NCI-H748 (cell line): ENCODE measurements at regions not wholly inside any gene's neighbourhood (a gene's known extent, or its start where the extent isn't known, plus 50 kb on each side); places are given as distances from the start of the nearest gene placed in this dataset.
"Not testable (repeated sequence)": the region's sequence is repeated elsewhere in the genome, so short reads cannot be mapped to it uniquely, and the experiment has no call there.

ENCODE experiments used
- DNase-seq: peaks from one replicate; lab custom pipeline; 2025; ENCODE audit not compliant: unreplicated experiment; lab: John Stamatoyannopoulos, UW

DNA sequence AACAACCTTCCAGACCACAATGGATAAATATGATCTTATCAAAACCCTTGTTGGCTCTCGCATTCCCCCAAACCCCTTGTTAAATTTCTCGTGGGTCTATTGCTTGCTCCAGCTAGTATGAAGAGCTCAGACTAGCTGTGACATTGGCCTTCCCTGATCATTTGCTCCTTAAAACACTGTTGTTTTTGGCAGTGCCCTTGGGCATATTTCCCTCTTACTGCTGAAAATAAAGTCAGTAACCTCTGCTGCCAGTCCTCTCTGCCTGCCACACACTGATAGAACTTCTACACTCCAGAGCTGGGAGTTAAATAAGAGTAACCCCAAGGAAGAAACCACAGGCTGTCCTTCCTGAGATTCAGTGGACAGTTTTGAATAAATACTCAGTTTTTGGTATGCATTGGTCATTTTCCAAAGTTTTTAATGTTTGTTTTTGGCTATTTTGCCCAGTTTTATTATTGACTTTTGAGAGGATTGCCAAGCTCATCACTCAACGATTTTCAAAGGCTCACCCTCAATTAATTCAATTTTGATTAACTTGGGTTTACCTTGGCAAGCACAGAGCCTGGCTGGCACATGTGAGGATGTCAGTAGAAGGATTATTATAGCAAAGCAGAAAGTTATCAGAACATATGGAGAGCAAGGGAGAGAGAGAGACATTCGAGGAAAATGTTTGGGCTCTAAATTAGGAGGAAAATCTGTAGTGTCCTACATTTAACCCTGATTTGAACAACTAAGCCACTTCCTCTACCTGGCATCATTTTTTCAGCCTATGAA, 84.3 kb upstream of the SYN3 start:
- no peak for DNase-seq

DNA sequence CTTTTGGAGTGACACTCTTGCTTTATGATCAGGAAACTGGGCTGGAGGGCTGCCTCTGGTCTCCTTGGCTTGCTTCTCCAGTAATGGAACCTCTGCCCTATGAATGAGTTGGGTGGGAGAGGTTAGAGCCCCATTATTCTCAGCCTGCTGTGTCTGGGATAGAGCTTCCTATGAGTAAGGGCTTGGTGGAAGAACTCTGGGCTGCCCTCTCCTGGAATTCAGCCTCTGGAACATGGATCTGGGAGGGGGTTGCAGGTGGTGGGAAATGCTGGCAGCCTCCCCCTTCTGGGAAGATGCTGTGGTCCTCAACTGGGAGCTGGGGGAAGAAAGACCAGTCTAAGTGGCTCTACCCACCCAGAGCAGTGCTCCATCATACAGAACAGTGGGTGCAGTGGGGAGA, 81.8 kb upstream of the SYN3 start:
- DNase-seq, result no peak

DNA sequence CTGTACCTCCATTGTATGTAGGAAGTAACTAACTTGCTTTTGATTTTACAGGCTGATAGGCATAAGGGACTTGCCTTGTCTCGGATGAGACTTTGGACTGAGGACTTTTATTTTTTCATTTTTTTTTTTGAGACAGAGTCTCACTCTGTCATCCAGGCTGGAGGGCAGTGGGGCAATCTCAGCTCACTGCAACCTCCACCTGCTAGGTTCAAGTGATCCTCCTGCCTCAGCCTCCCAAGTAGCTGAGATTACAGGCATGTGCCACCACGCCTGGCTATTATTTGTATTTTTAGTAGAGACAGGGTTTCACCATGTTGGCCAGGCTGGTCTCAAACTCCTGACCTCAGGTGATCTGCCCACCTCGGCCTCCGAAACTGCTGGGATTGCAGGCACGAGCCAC, 80.2 kb upstream of the SYN3 start:
- not testable (repeated sequence) for DNase-seq

DNA sequence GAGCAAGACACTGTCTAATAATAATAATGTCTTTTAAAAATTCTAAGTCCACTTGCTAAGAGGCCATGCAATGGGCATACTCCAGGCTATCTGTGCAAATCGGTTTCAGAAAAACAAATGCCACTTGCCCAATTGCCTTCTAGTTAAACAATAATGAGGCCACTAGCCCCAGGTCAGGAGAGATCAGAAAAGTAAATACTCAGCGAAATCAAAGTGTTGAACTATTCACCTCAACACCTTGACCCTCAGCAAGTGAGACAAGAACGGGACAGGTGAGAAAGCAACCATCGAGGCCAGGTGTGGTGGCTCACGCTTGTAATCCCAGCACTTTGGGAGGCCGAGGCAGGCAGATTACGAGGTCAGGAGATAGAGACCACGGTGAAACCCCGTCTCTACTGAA, 72.3 kb upstream of the SYN3 start:
- DNase-seq, result no peak

DNA sequence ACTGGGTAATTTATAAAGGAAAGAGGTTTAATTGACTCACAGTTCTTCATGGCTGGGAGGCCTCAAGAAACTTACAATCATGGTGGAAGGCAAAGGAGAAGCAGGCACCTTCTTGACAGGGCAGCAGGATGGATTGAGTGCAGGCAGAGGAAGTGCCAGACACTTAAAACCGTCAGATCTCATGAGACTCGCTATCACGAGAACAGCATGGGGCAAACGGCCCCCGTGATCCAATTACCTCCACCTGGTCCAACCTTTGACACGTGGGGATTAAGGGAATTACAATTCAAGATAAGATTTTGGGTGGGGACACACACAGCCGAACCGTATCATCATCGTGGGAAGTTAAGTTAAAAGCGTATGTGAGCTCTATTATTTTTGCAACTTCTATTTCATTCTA, 71.4 kb upstream of the SYN3 start:
- DNase-seq, result no peak

DNA sequence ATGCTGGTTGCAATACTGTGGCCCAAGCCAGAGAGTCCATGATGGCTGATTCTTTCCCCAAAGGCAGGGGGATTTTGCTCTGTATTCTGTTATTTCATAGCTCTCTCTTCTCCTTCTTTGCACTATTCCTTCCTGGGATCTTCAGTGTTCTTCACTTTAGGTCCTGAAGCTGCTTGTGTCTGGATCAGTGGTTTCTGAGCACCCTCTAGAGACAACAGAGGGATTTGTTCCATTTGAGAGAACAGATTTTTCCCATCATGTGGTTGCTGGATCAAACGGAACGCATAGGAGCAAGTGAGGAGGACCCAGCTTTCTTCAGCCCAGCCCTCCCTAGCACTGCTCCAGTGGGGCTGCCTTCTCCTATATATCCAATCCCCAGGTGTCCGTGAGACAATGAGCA, 68.7 kb upstream of the SYN3 start:
- peak; percentile 16 for DNase-seq

DNA sequence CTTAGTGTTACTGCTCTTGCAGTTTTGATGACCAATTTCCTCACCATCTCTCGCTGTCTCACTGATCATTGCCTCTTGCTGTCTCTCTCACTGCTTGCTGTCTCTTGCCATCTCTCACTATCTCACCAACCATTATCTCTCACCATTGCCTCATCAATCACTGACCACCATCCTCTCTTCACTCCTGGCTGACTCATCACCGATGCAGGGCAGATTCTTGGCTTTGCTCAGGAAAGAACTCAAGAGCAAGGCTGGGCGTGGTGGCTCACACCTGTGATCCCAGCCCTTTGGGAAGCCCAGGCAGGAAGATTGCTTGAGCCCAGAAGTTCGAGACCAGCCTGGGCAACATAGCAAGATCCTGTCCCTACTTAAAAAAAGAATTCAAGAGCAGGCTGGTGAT, 66.3 kb upstream of the SYN3 start:
- DNase-seq, result no peak

DNA sequence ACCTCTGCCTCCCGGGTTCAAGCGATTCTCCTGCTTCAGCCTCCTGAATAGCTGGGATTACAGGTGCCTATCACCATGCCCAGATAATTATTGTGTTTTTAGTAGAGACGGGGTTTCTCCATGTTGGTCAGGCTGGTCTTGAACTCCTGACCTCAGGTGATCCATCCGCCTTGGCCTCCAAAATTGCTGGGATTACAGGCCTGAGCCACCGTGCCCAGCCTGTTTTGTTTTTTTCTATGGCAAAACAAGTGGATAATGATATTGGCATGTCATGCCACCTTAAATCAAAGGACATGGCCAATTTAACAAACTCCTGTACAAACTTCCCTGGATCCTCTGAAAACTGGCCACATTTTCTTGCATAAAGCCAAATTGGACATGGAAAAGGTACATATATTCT, 64.3 kb upstream of the SYN3 start:
- not testable (repeated sequence) for DNase-seq

DNA sequence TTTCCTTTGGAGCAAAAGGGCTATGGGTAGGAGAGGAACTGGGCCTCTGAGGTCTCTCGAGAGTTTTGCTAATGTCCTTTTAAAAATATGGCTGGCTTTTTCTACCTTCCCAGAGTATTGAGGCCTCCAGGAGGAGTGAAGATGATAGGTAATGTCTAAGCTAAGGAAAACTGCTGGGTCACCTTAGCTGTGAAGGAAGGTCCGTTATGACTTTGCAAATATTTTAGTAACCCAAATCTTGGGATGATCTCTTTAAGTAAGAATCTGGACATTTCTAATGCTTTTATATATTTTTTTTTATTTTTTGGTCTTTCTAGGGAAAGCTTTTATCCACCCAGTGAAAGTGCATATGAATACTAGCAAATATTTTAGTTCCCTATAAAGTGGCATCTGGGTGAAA, 60.9 kb upstream of the SYN3 start:
- no peak for DNase-seq

DNA sequence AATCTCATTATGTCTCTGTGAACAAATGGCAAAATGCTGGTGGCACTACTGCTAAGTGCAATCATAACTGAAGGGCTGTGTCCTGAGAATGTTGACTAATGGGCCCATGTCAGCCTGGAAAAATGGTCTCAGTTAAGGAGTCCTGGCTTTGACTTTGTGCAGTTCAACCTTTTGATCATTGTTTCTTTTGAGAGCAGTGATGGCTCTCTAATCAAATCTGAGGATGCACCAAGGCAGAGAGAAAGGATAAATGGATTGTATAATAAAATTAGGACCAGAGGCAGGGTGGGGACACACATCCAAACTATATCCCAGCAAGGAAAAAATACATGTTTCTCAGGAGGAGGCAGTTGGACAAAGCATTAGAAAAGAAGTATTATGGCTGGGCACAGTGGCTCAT, 59.6 kb upstream of the SYN3 start:
- DNase-seq, result no peak

DNA sequence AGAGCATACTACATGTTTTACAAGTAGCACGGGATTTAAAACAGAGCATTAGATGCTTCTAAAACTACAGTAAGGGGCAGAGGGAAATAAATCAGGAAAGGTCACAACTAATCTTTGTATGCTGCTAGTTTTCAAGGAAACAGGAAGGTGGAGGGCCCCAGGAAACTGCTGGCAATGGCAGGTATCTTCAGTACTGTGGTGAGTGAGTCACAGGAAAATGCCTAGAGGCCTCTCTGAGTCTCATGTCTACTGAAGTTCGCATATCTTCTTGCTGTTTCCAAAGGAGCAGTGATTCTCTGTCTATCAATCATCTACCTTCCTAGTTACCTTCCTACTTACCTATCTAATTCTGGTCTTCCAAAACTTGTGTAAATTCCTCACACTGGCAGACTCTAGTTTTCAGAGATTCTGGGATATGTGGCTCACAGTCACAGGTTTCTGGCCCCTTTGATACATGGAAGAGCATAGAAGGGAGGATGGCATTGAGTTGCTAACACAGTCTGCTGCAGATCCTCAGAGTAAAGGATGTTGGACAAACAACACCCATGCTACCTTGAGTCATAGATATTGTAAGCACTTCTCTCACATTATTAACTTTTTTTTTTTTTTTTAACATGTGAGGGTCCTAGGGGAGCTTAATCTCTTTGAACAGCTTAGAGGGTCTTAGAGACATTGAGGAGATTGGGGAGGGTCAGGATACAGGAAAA, 58.8 kb upstream of the SYN3 start:
- no peak for DNase-seq

DNA sequence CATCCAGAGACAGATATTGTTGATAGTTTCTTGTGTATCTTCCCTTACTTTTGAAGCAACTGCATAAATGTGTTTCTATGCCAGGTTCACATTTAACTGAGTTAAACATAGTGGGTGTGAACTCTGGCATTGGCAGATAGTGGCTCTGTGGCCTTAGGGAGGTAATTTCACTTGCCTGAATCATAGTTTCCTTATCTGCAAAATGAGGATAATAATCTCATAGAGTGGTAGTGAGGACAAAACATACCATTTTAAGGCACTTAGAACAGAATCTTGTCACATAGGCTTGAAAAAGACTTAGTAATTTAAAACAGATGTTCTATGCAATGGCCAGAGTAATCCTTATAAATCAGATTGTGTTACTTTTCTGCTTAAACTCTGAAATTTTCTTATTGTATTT, 56.4 kb upstream of the SYN3 start:
- no peak for DNase-seq

DNA sequence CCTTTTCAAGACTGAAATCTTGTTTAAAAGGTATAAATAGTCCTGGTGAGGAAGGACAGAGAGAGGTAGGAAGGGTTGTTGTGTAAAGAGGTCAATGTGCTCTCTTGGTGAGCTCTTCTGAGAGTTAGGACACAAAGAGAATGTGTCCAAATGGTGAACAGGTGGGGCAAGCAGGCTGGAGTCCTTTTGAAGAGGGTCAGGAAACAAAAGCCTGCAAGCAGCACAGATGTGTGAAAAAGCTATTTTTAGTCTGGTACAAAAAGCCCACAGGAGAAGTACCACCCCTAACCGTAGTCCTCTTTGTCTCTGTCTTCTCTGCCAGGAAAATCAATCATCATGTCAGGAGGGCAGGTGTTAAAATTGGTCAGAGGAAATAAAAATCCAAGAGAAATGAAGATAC, 54.4 kb upstream of the SYN3 start:
- DNase-seq, result peak; percentile 88

DNA sequence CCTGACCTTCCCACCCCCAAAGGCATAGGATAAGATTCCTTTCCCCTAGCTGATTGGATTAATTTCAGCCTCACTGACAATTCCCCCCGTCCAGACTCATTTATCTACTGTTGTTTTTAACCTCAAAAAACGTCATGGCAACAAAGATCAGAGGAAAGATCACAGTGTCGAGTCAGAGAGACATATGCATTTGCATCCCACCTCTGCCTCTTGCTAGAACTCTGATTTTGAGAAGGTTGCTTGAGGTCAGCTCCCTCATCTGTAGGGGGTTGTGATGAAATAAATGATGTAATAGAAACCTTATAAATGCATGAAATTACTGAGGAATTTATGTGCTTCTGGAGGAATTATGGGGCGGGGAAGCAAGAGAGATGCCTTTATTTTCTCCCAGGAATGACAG, 53.3 kb upstream of the SYN3 start:
- DNase-seq, result peak; percentile 7

DNA sequence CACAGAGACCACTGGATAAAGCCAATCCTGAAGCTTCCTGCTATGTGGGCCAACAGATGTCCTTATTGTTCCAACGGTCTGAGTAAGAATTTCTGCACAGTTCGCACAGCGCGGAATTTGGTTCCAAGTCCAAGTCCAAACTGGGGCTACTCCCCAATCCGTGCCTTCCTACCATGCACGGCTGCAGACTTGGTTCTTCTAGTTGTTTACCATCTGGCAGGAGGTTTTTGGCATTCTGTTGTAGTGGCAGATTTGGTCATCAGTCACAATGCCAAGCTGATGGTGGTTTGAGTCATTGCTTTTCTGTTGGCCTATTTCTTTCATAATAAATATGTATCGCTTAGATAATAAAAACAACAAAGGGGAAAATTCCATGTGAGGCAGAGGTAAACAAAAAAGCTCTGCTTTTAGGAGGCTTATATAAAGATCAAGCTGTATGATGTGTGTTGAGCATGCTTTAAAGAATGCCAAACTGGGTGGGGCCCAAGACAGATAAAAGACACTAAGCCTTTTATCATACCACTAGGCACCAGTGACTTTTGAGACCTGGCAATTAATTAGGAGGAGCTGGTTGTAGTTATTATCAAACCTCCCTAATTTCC, 52.5 kb upstream of the SYN3 start:
- no peak for DNase-seq

DNA sequence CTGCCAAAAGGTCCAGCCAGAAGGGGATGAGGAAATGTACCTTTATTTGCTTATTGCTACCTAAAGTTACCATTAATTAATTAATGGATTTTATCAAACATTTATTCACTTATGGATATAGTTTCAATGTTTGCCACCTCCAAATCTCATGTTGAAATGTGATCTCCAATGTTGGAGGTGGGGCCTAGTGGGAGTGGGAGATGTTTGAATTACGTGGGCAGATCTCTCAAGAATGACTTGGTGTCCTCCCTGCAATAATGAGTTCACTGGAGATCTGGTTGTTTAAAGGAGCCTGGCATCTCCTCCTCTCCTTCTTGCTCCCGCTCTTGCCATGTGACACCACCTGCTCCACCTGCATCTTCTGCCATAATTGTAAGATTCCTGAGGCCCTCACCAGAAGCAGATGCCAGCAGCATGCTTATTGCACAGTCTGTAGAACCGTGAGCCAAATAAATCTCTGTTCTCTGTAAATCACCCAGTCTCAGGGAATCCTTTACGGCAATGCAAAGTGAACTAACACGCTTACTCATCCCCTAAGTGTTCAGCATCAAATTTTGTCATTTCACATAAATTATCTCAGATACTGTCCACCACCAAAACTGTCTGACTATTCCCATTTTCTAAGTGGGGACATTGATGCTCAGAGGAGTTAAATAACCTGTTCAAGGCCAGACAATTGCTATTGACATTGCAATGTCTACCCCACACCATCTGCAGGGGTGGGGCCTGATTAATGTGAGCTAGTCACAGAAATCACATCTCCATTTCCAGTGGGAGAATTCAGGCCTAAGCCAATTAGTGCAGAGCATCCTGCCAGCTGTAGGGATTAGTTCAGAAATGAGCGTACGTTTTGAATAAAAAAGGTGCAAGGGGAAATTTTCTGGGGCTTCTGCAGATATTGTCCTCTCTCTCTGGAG, 51.6 kb upstream of the SYN3 start:
- peak; percentile 49 for DNase-seq

DNA sequence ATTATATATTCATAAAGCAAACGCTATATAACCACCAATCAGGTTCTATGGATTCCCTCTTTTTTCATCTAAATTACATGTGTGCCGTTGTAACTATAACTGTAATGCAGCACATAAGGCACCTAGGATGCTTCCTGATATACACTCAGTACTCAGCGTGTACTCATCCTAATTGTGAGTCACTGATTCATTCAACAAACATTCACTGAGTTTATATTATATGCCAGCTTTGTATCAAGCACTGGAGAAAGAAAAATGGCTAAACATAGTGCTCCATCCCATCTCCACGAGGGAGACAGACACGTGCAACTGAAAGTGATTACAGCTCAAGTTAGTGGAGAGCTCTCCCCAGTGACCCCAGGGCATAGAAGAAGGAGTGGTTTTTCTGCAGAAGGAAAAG, 49.9 kb upstream of the SYN3 start:
- no peak for DNase-seq
